ENCODE measurements at regions not wholly inside any gene's neighbourhood (a gene's known extent, or its start where the extent isn't known, plus 50 kb on each side); places are given as distances from the start of the nearest gene placed in this dataset.

- Mint-ChIP-seq H3K4me3 (no peak overlapping the region), H3K27ac (no peak overlapping the region), H3K27me3 (ENCODE audit: low read depth in 3 of 3) (no peaks in the 10 kb centered on the region), H3K36me3 (no peaks in the 10 kb centered on the region), H3K4me1 (no peaks in the 10 kb centered on the region), H3K9me3 (peaks cover 0 to 4% (median 0%) of the 10 kb centered on the region in 7 donors)
- Histone ChIP-seq H3K4me3 (replicated peaks in 1 of 3; ENCODE audit: low read depth in 2 of 3, low read length in 3 of 3) (no peak overlapping the region), H2AFZ (ENCODE audit: insufficient read depth, low read depth, low read length, poor library complexity, severe bottlenecking) (no peak overlapping the region), H3K27ac (ENCODE audit: low read depth in 1 of 2, low read length in 2 of 2) (no peak overlapping the region), H3K36me3 (replicated peaks in 1 of 2; ENCODE audit: control insufficient read depth in 1 of 2, insufficient read depth in 2 of 2, low read length in 2 of 2) (no peaks in the 10 kb centered on the region), H3K9me3 (replicated peaks in 1 of 2; ENCODE audit: control insufficient read depth in 1 of 2, insufficient read depth in 1 of 2, low read length in 2 of 2) (no peaks in the 10 kb centered on the region), H3K4me2 (replicated peaks; ENCODE audit: extremely low read depth, low read length, poor library complexity, severe bottlenecking) (no peak overlapping the region), H3K9ac (ENCODE audit: insufficient read depth, low read length, poor library complexity, severe bottlenecking) (no peak overlapping the region), H3K79me2 (ENCODE audit: insufficient read depth, low read length) (no peaks in the 10 kb centered on the region), H3K27me3 (ENCODE audit: control insufficient read depth in 2 of 2, insufficient read depth in 2 of 2, low read length in 2 of 2) (no peaks in the 10 kb centered on the region), H4K20me1 (ENCODE audit: insufficient read depth, low read length) (no peaks in the 10 kb centered on the region), H3K4me1 (ENCODE audit: control insufficient read depth in 1 of 2, insufficient read depth in 2 of 2, low read length in 2 of 2) (no peaks in the 10 kb centered on the region)
- intact Hi-C loops (cut with micrococcal nuclease) = no loop called here
- WGBS (ENCODE audit: insufficient coverage) = 94% methylated on average over 4 of the region's 7 CpGs
- no peak for DNase-seq
- TF ChIP-seq CTCF (IDR thresholded peaks at IDR 0.05) = no peak
These were observed 165.0 kb upstream of the HS3ST1 start for GRCh38 chr4:11593576-11594116.

- no peak overlapping the region for H3K4me2 ChIP-seq (replicated peaks; ENCODE audit: extremely low read depth, low read length, poor library complexity, severe bottlenecking)
- H2AFZ ChIP-seq (ENCODE audit: insufficient read depth, low read depth, low read length, poor library complexity, severe bottlenecking) = no peak overlapping the region
- no peak overlapping the region for H3K9ac ChIP-seq (ENCODE audit: insufficient read depth, low read length, poor library complexity, severe bottlenecking)
- DNase-seq = no peak
- Mint-ChIP-seq H3K4me1 (no peaks in the 10 kb centered on the region), H3K4me3 (no peak overlapping the region), H3K36me3 (no peaks in the 10 kb centered on the region), H3K9me3 (peaks cover 0 to 4% (median 0%) of the 10 kb centered on the region in 7 donors), H3K27ac (no peak overlapping the region), H3K27me3 (ENCODE audit: low read depth in 3 of 3) (no peaks in the 10 kb centered on the region)
- H3K79me2 ChIP-seq (ENCODE audit: insufficient read depth, low read length) = no peaks in the 10 kb centered on the region
- no peak overlapping the region for H3K27ac ChIP-seq (ENCODE audit: low read depth in 1 of 2, low read length in 2 of 2)
- no peaks in the 10 kb centered on the region for H3K9me3 ChIP-seq (replicated peaks in 1 of 2; ENCODE audit: control insufficient read depth in 1 of 2, insufficient read depth in 1 of 2, low read length in 2 of 2)
- TF ChIP-seq CTCF (IDR thresholded peaks at IDR 0.05) = no peak
- no peaks in the 10 kb centered on the region for H4K20me1 ChIP-seq (ENCODE audit: insufficient read depth, low read length)
- no peaks in the 10 kb centered on the region for H3K27me3 ChIP-seq (ENCODE audit: control insufficient read depth in 2 of 2, insufficient read depth in 2 of 2, low read length in 2 of 2)
- H3K36me3 ChIP-seq (replicated peaks in 1 of 2; ENCODE audit: control insufficient read depth in 1 of 2, insufficient read depth in 2 of 2, low read length in 2 of 2) = no peaks in the 10 kb centered on the region
- WGBS (ENCODE audit: insufficient coverage) = 96% methylated on average over 3 of the region's 4 CpGs
- H3K4me1 ChIP-seq (ENCODE audit: control insufficient read depth in 1 of 2, insufficient read depth in 2 of 2, low read length in 2 of 2) = no peaks in the 10 kb centered on the region
- intact Hi-C loops (cut with micrococcal nuclease) = no loop called here
- H3K4me3 ChIP-seq (replicated peaks in 1 of 3; ENCODE audit: low read depth in 2 of 3, low read length in 3 of 3) = no peak overlapping the region
These were observed 163.6 kb upstream of the HS3ST1 start for GRCh38 chr4:11592276-11592675.
